Smooth muscle cell (in vitro differentiated cells): ENCODE measurements at regions not wholly inside any gene's neighbourhood (a gene's known extent, or its start where the extent isn't known, plus 50 kb on each side); places are given as distances from the start of the nearest gene placed in this dataset.

Experiments
- DNase-seq: peaks from one replicate; lab custom pipeline; 2025; ENCODE audit not compliant: unreplicated experiment; lab: John Stamatoyannopoulos, UW
- H2AFZ ChIP-seq: fragments of 200-600 bp; sonication (generic); 2 replicates; pipeline ENCODE4 v1.6.0; 2016; ENCODE audit warnings: antibody characterized with exemption, low read depth, mild to moderate bottlenecking
- H3F3A ChIP-seq: fragments of 200-600 bp; sonication (generic); 2 replicates; pipeline ENCODE4 v1.6.0; 2017; ENCODE audit warnings: antibody characterized with exemption, low read depth
- H3K27ac ChIP-seq: fragments of 200-600 bp; sonication (generic); 2 replicates; pipeline ENCODE4 v1.5.1; 2016; ENCODE audit warnings: low read depth, mild to moderate bottlenecking
- H3K27me3 ChIP-seq: fragments of 200-600 bp; sonication (generic); 2 replicates; pipeline ENCODE4 v1.6.1; 2016; ENCODE audit warnings: low read depth, mild to moderate bottlenecking
- H3K36me3 ChIP-seq: fragments of 200-600 bp; sonication (generic); 2 replicates; pipeline ENCODE4 v1.5.1; 2016; ENCODE audit warnings: low read depth
- H3K4me1 ChIP-seq: fragments of 200-600 bp; sonication (generic); 2 replicates; pipeline ENCODE4 v1.5.1; 2016; ENCODE audit warnings: low read depth
- H3K4me2 ChIP-seq: fragments of 200-600 bp; sonication (generic); 2 replicates; pipeline ENCODE4 v1.6.0; 2016; ENCODE audit warnings: mild to moderate bottlenecking
- H3K4me3 ChIP-seq: fragments of 200-600 bp; sonication (generic); 2 replicates; pipeline ENCODE4 v1.5.1; 2016; ENCODE audit warnings: mild to moderate bottlenecking
- H3K79me2 ChIP-seq: fragments of 200-600 bp; sonication (generic); 2 replicates; pipeline ENCODE4 v1.6.0; 2016; ENCODE audit warnings: low read depth, mild to moderate bottlenecking
- H3K9ac ChIP-seq: fragments of 200-600 bp; sonication (generic); 2 replicates; pipeline ENCODE4 v1.6.0; 2016; ENCODE audit warnings: low read depth
- H3K9me3 ChIP-seq: fragments of 200-600 bp; sonication (generic); replicated peaks from 2 replicates; pipeline ENCODE4 v1.5.1; 2016; ENCODE audit warnings: low read depth
- H4K20me1 ChIP-seq: fragments of 200-600 bp; sonication (generic); 2 replicates; pipeline ENCODE4 v1.6.0; 2016; ENCODE audit warnings: low read depth
- CTCF ChIP-seq: fragments of 200-600 bp; sonication (generic); IDR thresholded peaks from 2 replicates; pipeline ENCODE4 v1.5.1; 2017; ENCODE audit warnings: borderline replicate concordance, mild to moderate bottlenecking, antibody characterized with exemption; ENCODE audit not compliant: insufficient read depth, poor library complexity, severe bottlenecking
- WGBS: methylation state at CpG from one replicate; pipeline ENCODE4 v1.1.7; 2016; ENCODE audit warnings: low lambda C conversion rate; 5-methylcytosine and 5-hydroxymethylcytosine counted together

DNA sequence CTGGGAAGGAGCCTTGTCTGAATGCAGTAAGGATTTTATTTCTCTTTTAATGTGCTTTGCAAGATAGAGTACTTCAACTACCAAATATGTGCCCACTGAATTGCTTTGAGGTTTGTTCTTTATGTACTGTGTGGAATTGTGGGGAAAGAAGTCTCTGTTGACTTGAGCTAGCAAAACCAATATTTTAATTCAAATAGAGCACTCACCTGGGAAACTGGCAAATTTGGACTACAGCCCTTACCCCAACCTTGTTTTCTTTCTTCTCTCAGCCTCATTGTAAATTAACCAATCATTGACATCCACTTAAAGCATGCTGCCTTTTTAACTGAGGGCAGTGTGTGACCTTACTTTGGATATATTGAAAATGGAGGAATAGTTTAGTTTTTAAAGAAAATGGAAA lies 409.0 kb downstream of the SPATA31D1 start:
- Histone ChIP-seq H3K79me2 (no peaks in the 10 kb centered on the region), H4K20me1 (no peaks in the 10 kb centered on the region), H3K4me2 (no peak overlapping the region), H3K9me3 (no peaks in the 10 kb centered on the region), H3K4me3 (no peak overlapping the region), H3K9ac (no peak overlapping the region), H3K36me3 (no peaks in the 10 kb centered on the region), H3K4me1 (no peaks in the 10 kb centered on the region), H3K27me3 (no peaks in the 10 kb centered on the region), H3K27ac (no peak overlapping the region), H3F3A (no peaks in the 10 kb centered on the region), H2AFZ (no peak overlapping the region)
- DNase-seq: no peak
- TF ChIP-seq CTCF: no peak

DNA sequence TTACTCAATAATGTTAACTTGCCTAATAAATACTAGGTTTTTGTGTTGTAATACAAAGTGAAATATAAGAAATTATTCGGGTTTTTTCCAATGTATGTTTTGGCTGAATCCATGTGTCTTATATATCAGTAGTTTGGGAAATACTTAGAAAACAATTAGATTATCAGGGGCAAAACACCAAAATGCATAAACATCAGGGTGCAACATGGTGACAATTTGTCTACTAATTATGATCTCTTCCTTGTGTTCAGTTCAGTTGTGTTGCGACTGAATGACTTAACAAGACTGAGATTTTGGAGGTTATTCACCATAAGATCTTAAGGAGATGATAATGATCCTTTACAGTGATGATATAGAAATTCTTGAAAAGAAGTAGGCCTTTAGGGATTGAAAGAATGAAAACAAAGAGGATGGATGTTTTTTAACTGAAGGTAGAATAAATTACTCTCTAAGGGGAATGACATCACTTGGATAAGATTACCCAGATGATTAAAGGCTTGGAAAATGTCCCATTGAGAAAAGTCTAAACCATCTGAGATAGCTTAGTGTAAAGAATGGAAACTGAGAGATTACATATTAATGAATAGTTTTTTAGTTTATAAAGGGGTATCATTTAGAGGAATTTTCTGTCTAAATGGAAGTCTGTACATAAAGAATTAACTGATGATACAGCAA lies 415.8 kb downstream of the SPATA31D1 start:
- Histone ChIP-seq H4K20me1 (no peaks in the 10 kb centered on the region), H3F3A (no peaks in the 10 kb centered on the region), H3K27me3 (no peaks in the 10 kb centered on the region), H3K4me2 (peak overlapping the region; percentile 29), H3K36me3 (no peaks in the 10 kb centered on the region), H3K9ac (no peak overlapping the region), H3K27ac (no peak overlapping the region), H3K4me1 (no peaks in the 10 kb centered on the region), H3K4me3 (no peak overlapping the region), H3K79me2 (no peaks in the 10 kb centered on the region), H3K9me3 (no peaks in the 10 kb centered on the region), H2AFZ (no peak overlapping the region)
- no peak for DNase-seq
- no peak for TF ChIP-seq CTCF
- 87% methylated on average over 2 of the region's 2 CpGs for WGBS

DNA sequence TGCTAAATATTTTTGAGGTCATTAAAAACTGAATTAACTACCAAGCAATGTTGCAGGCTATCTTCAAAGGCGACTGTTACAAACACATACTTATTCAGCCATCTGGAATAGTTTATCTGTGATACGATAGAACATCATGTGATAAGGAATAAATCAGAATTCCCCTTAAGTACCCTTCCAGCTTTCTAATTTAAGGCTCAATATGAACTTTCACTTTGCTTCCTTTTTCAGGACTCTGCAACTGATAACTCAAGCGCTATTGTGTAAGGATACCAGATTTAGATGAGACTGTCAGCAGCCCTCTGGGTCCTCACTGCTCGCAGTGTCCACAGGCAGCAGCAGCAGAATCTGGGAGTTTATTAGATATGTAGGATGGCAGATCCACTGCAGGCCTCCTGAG lies 416.3 kb downstream of the SPATA31D1 start:
- no peak overlapping the region for H2AFZ ChIP-seq
- peak overlapping the region; percentile 29 for H3K4me2 ChIP-seq
- DNase-seq: no peak

More for the DNA sequence above, 416.3 kb downstream of the SPATA31D1 start:
- no peaks in the 10 kb centered on the region for H4K20me1 ChIP-seq
- WGBS: 24% methylated on average over 4 of the region's 4 CpGs
- no peak for TF ChIP-seq CTCF
- no peaks in the 10 kb centered on the region for H3K36me3 ChIP-seq
- no peaks in the 10 kb centered on the region for H3K9me3 ChIP-seq
- no peak overlapping the region for H3K9ac ChIP-seq
- no peak overlapping the region for H3K4me3 ChIP-seq
- H3K4me1 ChIP-seq: no peaks in the 10 kb centered on the region
- no peak overlapping the region for H3K27ac ChIP-seq
- no peaks in the 10 kb centered on the region for H3K79me2 ChIP-seq
- no peaks in the 10 kb centered on the region for H3F3A ChIP-seq
- no peaks in the 10 kb centered on the region for H3K27me3 ChIP-seq
